Suprapubic skin (tissue), 4 donors: ENCODE measurements at regions not wholly inside any gene's neighbourhood (a gene's known extent, or its start where the extent isn't known, plus 50 kb on each side); places are given as distances from the start of the nearest gene placed in this dataset.

ENCODE experiments used
- DNase-seq, 2 donors: peaks; one replicate each; pipeline ENCODE4 v3.0.0-alpha.2; 2019; ENCODE audit warnings: low spot score in 2 of 2
- H3K27ac ChIP-seq: fragments of 200-600 bp; sonication (generic); one replicate; pipeline ENCODE4 v1.5.1; 2019
- H3K27me3 ChIP-seq: fragments of 200-600 bp; sonication (generic); one replicate; pipeline ENCODE4 v1.5.1; 2019
- H3K36me3 ChIP-seq: fragments of 200-600 bp; sonication (generic); one replicate; pipeline ENCODE4 v1.5.1; 2019
- H3K4me1 ChIP-seq: fragments of 200-600 bp; sonication (generic); one replicate; pipeline ENCODE4 v1.5.1; 2019
- H3K4me3 ChIP-seq: fragments of 200-600 bp; sonication (generic); one replicate; pipeline ENCODE4 v1.5.1; 2019; ENCODE audit warnings: mild to moderate bottlenecking
- H3K9me3 ChIP-seq: fragments of 200-600 bp; sonication (generic); one replicate; pipeline ENCODE4 v1.5.1; 2019
- EP300 ChIP-seq: sonication (generic); formaldehyde crosslinking; IDR thresholded peaks from one replicate; pipeline ENCODE4 v1.6.1; 2017; ENCODE audit warnings: antibody characterized with exemption
- POLR2A ChIP-seq, 2 donors: fragments of 450-650 bp; IDR thresholded peaks; one replicate each; pipeline ENCODE4 v1.6.1; 2017; ENCODE audit warnings: antibody characterized with exemption in 2 of 2, mild to moderate bottlenecking in 2 of 2, moderate library complexity in 2 of 2
- POLR2AphosphoS5 ChIP-seq, 3 donors: sonication (generic); formaldehyde crosslinking; IDR thresholded peaks; one replicate each; pipeline ENCODE4 v1.6.1; 2017; ENCODE audit warnings: antibody characterized with exemption in 3 of 3
- WGBS: methylation state at CpG from one replicate; pipeline ENCODE4 v1.1.5; 2018; 5-methylcytosine and 5-hydroxymethylcytosine counted together
- TF ChIP-seq, protein P1 (sequence below), 2 donors: fragments of 200-600 bp in 1 of 2; fragments of 450-650 bp in 1 of 2; sonication (generic) in 1 of 2; IDR thresholded peaks; one replicate each; pipeline ENCODE4 v1.5.1; 2016 to 2019; ENCODE audit warnings: antibody characterized with exemption in 2 of 2, mild to moderate bottlenecking in 1 of 2, moderate library complexity in 1 of 2

DNA sequence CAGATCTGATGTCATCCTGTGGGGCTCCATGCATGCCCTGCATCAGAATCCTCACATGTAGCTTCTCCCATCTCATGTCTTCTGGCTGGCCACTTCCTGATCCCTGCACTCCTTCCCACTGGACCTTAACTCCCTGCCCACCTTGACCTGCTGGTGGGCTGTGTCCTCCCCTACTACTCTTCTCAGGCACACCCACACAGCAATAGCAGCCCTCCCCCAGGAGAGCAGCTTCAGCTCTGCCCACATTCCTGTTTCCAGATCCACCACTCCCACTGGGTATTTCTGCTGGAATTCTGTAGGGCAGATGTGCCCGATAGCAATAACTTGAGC, 137.0 kb upstream of the HS6ST1 start:
- WGBS = 93% methylated on average over 1 of the region's 1 CpG
- H3K4me1 ChIP-seq = no peaks in the 10 kb centered on the region
- peak in 1 of 2 donors; percentile 22 for DNase-seq
- H3K4me3 ChIP-seq = no peak overlapping the region
- no peaks in the 10 kb centered on the region for H3K36me3 ChIP-seq
- no peaks in the 10 kb centered on the region for H3K9me3 ChIP-seq
- no peak overlapping the region for H3K27ac ChIP-seq
- no peaks in the 10 kb centered on the region for H3K27me3 ChIP-seq
- TF ChIP-seq EP300 (no peak), POLR2AphosphoS5 (IDR thresholded peaks at IDR 0.05) (no peak), POLR2A (IDR thresholded peaks at IDR 0.05) (no peak)
- TF ChIP-seq, protein P1, sequence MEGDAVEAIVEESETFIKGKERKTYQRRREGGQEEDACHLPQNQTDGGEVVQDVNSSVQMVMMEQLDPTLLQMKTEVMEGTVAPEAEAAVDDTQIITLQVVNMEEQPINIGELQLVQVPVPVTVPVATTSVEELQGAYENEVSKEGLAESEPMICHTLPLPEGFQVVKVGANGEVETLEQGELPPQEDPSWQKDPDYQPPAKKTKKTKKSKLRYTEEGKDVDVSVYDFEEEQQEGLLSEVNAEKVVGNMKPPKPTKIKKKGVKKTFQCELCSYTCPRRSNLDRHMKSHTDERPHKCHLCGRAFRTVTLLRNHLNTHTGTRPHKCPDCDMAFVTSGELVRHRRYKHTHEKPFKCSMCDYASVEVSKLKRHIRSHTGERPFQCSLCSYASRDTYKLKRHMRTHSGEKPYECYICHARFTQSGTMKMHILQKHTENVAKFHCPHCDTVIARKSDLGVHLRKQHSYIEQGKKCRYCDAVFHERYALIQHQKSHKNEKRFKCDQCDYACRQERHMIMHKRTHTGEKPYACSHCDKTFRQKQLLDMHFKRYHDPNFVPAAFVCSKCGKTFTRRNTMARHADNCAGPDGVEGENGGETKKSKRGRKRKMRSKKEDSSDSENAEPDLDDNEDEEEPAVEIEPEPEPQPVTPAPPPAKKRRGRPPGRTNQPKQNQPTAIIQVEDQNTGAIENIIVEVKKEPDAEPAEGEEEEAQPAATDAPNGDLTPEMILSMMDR (IDR thresholded peaks at IDR 0.05) = no peak

DNA sequence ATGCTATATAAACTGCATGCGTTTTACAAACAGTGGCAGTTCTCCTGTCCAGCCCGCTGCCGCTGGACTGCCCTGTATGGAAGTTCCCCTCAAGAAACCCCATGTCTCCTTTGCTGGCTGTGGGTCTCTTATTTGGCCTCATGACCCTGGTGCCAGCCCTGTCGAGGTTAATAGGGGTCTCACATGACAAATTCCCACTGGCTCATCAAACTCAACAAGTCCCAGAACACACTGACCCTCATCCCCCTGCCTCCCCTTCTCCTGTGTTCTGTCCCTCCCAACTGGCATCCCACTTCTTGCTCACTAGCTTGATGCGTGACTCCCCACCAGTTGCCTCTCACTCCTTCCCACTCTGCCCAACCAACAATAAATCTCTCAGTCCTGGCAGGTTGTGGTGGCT, 137.6 kb upstream of the HS6ST1 start:
- Histone ChIP-seq H3K9me3 (no peaks in the 10 kb centered on the region), H3K27ac (no peak overlapping the region), H3K4me1 (no peaks in the 10 kb centered on the region), H3K27me3 (no peaks in the 10 kb centered on the region), H3K4me3 (no peak overlapping the region), H3K36me3 (no peaks in the 10 kb centered on the region)
- WGBS = 95% methylated on average over 5 of the region's 5 CpGs
- peak in 1 of 2 donors; percentile 38 for DNase-seq
- TF ChIP-seq, protein P1 (IDR thresholded peaks at IDR 0.05) = no peak

GRCh38 chr2:128457006-128457604, 138.4 kb upstream of the HS6ST1 start:
- H3K27me3 ChIP-seq = no peaks in the 10 kb centered on the region
- no peaks in the 10 kb centered on the region for H3K36me3 ChIP-seq
- H3K4me3 ChIP-seq = no peak overlapping the region
- no peaks in the 10 kb centered on the region for H3K4me1 ChIP-seq
- no peak overlapping the region for H3K27ac ChIP-seq
- no peaks in the 10 kb centered on the region for H3K9me3 ChIP-seq
- 94% methylated on average over 4 of the region's 4 CpGs for WGBS
- peak in 1 of 2 donors; percentile 27 for DNase-seq
- TF ChIP-seq POLR2A (IDR thresholded peaks at IDR 0.05) = no peak
- TF ChIP-seq POLR2AphosphoS5 (IDR thresholded peaks at IDR 0.05) = no peak
- TF ChIP-seq, protein P1 (IDR thresholded peaks at IDR 0.05) = no peak
- TF ChIP-seq EP300 = no peak

GRCh38 chr2:128457716-128458115, 139.0 kb upstream of the HS6ST1 start:
- Histone ChIP-seq H3K4me1 (no peaks in the 10 kb centered on the region), H3K27ac (no peak overlapping the region), H3K9me3 (no peaks in the 10 kb centered on the region), H3K36me3 (no peaks in the 10 kb centered on the region), H3K27me3 (no peaks in the 10 kb centered on the region), H3K4me3 (no peak overlapping the region)
- WGBS = 74% methylated on average over 5 of the region's 5 CpGs
- DNase-seq = peak; percentile 26 to 60
- TF ChIP-seq EP300 = no peak
- TF ChIP-seq, protein P1 (IDR thresholded peaks at IDR 0.05) = no peak
- no peak for TF ChIP-seq POLR2AphosphoS5 (IDR thresholded peaks at IDR 0.05)
- no peak for TF ChIP-seq POLR2A (IDR thresholded peaks at IDR 0.05)

DNA sequence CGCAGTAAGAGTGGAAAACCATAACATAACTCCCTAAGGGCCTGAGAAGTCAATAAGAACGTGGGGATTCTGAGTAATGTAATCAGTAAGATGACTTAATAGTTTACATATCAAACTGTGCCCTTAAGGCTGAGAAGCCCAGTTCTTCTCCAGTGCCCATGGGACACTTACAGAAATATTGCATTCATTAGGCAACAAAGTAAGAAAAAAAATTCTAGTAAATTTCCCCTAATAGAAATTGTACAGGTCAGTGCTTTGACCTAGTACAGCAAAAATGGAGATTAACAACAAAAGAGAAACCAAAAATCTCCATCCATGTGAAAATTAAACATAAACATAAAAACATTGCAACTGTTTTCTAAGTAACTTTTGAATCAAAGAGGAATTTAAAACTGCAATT, 139.8 kb upstream of the HS6ST1 start:
- H3K27ac ChIP-seq = no peak overlapping the region
- no peaks in the 10 kb centered on the region for H3K4me1 ChIP-seq
- H3K36me3 ChIP-seq = no peaks in the 10 kb centered on the region
- no peaks in the 10 kb centered on the region for H3K27me3 ChIP-seq
- TF ChIP-seq, protein P1 (IDR thresholded peaks at IDR 0.05) = no peak
- TF ChIP-seq POLR2AphosphoS5 (IDR thresholded peaks at IDR 0.05) = no peak
- no peak for TF ChIP-seq POLR2A (IDR thresholded peaks at IDR 0.05)
- no peak for TF ChIP-seq EP300
- no peak for DNase-seq
- no peaks in the 10 kb centered on the region for H3K9me3 ChIP-seq
- WGBS = 40% methylated on average over 2 of the region's 2 CpGs
- no peak overlapping the region for H3K4me3 ChIP-seq
